ENCODE measurements at regions not wholly inside any gene's neighbourhood (a gene's known extent, or its start where the extent isn't known, plus 50 kb on each side); places are given as distances from the start of the nearest gene placed in this dataset.

- H3K9ac ChIP-seq (ENCODE audit: low read length): no peak overlapping the region
- TF ChIP-seq EZH2 (IDR thresholded peaks at IDR 0.05; ENCODE audit: borderline replicate concordance, insufficient read depth, low read length, poor library complexity, severe bottlenecking) (no peak), RAD21 (conservative IDR thresholded peaks at IDR 0.05) (no peak), TAF1 (IDR thresholded peaks at IDR 0.05; ENCODE audit: low read depth) (no peak), SMC3 (conservative IDR thresholded peaks at IDR 0.05; ENCODE audit: poor library complexity) (no peak), CTCF (IDR thresholded peaks at IDR 0.05; ENCODE audit: poor library complexity, severe bottlenecking) (no peak), EP300 (conservative IDR thresholded peaks at IDR 0.05; ENCODE audit: poor library complexity, severe bottlenecking) (no peak), MXI1 (conservative IDR thresholded peaks at IDR 0.05; ENCODE audit: poor library complexity, severe bottlenecking) (no peak), POLR2AphosphoS5 (IDR thresholded peaks at IDR 0.05) (no peak), REST (IDR thresholded peaks at IDR 0.05; ENCODE audit: borderline replicate concordance) (no peak)
- no peaks in the 10 kb centered on the region for H3K36me3 ChIP-seq (ENCODE audit: insufficient read depth, low read length)
- H3F3A ChIP-seq (ENCODE audit: insufficient read depth, low read length, poor library complexity, severe bottlenecking): no peaks in the 10 kb centered on the region
- no peaks in the 10 kb centered on the region for H3K79me2 ChIP-seq (replicated peaks; ENCODE audit: insufficient read depth, low read length)
- no peaks in the 10 kb centered on the region for H3K9me3 ChIP-seq (ENCODE audit: low read length)
- H3K9me2 ChIP-seq (ENCODE audit: insufficient read depth, low read length): no peaks in the 10 kb centered on the region
- no peaks in the 10 kb centered on the region for H3K27me3 ChIP-seq (ENCODE audit: insufficient read depth, low read depth, low read length)
- H3K27ac ChIP-seq (ENCODE audit: low read length): no peak overlapping the region
- H3K4me2 ChIP-seq (ENCODE audit: low read length): no peak overlapping the region
- H3K4me3 ChIP-seq (ENCODE audit: low read length): no peak overlapping the region
- H4K20me1 ChIP-seq (ENCODE audit: insufficient read depth): no peaks in the 10 kb centered on the region
- no peak overlapping the region for H2AFZ ChIP-seq (ENCODE audit: low read depth, low read length)
Measured at GRCh38 chr18:64840911-64841701, 692.2 kb upstream of the LINC00305 start.

GRCh38 chr18:64810354-64810753 is 661.5 kb upstream of the LINC00305 start:
- Histone ChIP-seq H2AFZ (ENCODE audit: low read depth, low read length) (no peak overlapping the region), H3K4me3 (ENCODE audit: low read length) (no peak overlapping the region), H3K9me2 (ENCODE audit: insufficient read depth, low read length) (no peaks in the 10 kb centered on the region), H3F3A (ENCODE audit: insufficient read depth, low read length, poor library complexity, severe bottlenecking) (no peaks in the 10 kb centered on the region), H4K20me1 (ENCODE audit: insufficient read depth) (no peaks in the 10 kb centered on the region), H3K36me3 (ENCODE audit: insufficient read depth, low read length) (no peaks in the 10 kb centered on the region), H3K4me2 (ENCODE audit: low read length) (no peak overlapping the region), H3K9me3 (ENCODE audit: low read length) (no peaks in the 10 kb centered on the region), H3K79me2 (replicated peaks; ENCODE audit: insufficient read depth, low read length) (no peaks in the 10 kb centered on the region), H3K27me3 (ENCODE audit: insufficient read depth, low read depth, low read length) (no peaks in the 10 kb centered on the region), H3K27ac (ENCODE audit: low read length) (no peak overlapping the region), H3K9ac (ENCODE audit: low read length) (no peak overlapping the region)
- TF ChIP-seq POLR2AphosphoS5 (IDR thresholded peaks at IDR 0.05) (no peak), EZH2 (IDR thresholded peaks at IDR 0.05; ENCODE audit: borderline replicate concordance, insufficient read depth, low read length, poor library complexity, severe bottlenecking) (no peak), MXI1 (conservative IDR thresholded peaks at IDR 0.05; ENCODE audit: poor library complexity, severe bottlenecking) (no peak), REST (IDR thresholded peaks at IDR 0.05; ENCODE audit: borderline replicate concordance) (no peak), RAD21 (conservative IDR thresholded peaks at IDR 0.05) (no peak), CTCF (IDR thresholded peaks at IDR 0.05; ENCODE audit: poor library complexity, severe bottlenecking) (no peak), TAF1 (IDR thresholded peaks at IDR 0.05; ENCODE audit: low read depth) (no peak), SMC3 (conservative IDR thresholded peaks at IDR 0.05; ENCODE audit: poor library complexity) (no peak), EP300 (conservative IDR thresholded peaks at IDR 0.05; ENCODE audit: poor library complexity, severe bottlenecking) (no peak)

Measured in neural cell (in vitro differentiated cells).